ENCODE measurements at regions not wholly inside any gene's neighbourhood (a gene's known extent, or its start where the extent isn't known, plus 50 kb on each side); places are given as distances from the start of the nearest gene placed in this dataset.

GRCh38 chr10:6699336-6699735 is 119.3 kb upstream of the PRKCQ start:
- H3K79me2 ChIP-seq (ENCODE audit: insufficient read depth, low read length): no peaks in the 10 kb centered on the region
- no peaks in the 10 kb centered on the region for H4K20me1 ChIP-seq (ENCODE audit: insufficient read depth, low read length)
- no peak overlapping the region for H3K4me3 ChIP-seq (replicated peaks in 1 of 3; ENCODE audit: insufficient read depth in 1 of 3, low read depth in 2 of 3, low read length in 3 of 3)
- no peaks in the 10 kb centered on the region for H3K4me1 ChIP-seq (ENCODE audit: insufficient read depth, low read length)
- DNase-seq (ENCODE audit: low spot score) (no peak), FAIRE-seq (no peak), ATAC-seq (no peak)
- BruUV-seq (replicated peaks): no TSS peak
- ChIA-PET POLR2A (no interaction called here), CTCF (ENCODE audit: low intra/inter-chr PET ratio, low total read pairs) (no interaction called here)
- TF ChIP-seq ZNF383 (CRISPR knock-in tag; IDR thresholded peaks at IDR 0.05; ENCODE audit: borderline replicate concordance) (no peak), ZNF644 (CRISPR knock-in tag; IDR thresholded peaks at IDR 0.05; ENCODE audit: low read depth) (no peak), IRF9 (CRISPR knock-in tag; IDR thresholded peaks at IDR 0.05; ENCODE audit: borderline replicate concordance) (no peak), ZBTB14 (CRISPR knock-in tag; IDR thresholded peaks at IDR 0.05) (no peak), ZNF749 (CRISPR knock-in tag; IDR thresholded peaks at IDR 0.05; ENCODE audit: borderline replicate concordance) (no peak), BORCS8-MEF2B (CRISPR knock-in tag; IDR thresholded peaks at IDR 0.05) (no peak), TP53 (CRISPR knock-in tag; conservative IDR thresholded peaks at IDR 0.05) (no peak), ZNF205 (CRISPR knock-in tag; IDR thresholded peaks at IDR 0.05) (no peak), ZNF281 (CRISPR knock-in tag; IDR thresholded peaks at IDR 0.05; ENCODE audit: borderline replicate concordance) (no peak), CHD4 (IDR thresholded peaks at IDR 0.05; ENCODE audit: borderline replicate concordance, low read length) (no peak)
- no peaks in the 10 kb centered on the region for H3K9me3 ChIP-seq (ENCODE audit: low read length)
- intact Hi-C loops (cut with micrococcal nuclease; ENCODE audit: unreplicated experiment) (no loop called here), in situ Hi-C loops (cut with HindIII; ENCODE audit: extremely low pct_ligation_motif_present, low pct_unique_long_range_greater_than_20kb) (no loop called here)
- no peak overlapping the region for H3K4me2 ChIP-seq (ENCODE audit: low read depth, low read length)
- H3K9ac ChIP-seq (ENCODE audit: insufficient read depth, low read depth, low read length): no peak overlapping the region
- 63% methylated on average over 4 of the region's 4 CpGs for WGBS (ENCODE audit: low lambda C conversion rate)
- no peaks in the 10 kb centered on the region for H3K27me3 ChIP-seq (ENCODE audit: control insufficient read depth in 1 of 2, insufficient read depth in 2 of 2, low read length in 2 of 2)
- no peak overlapping the region for H2AFZ ChIP-seq (ENCODE audit: low read length)
- no peaks in the 10 kb centered on the region for H3K36me3 ChIP-seq (replicated peaks in 1 of 2; ENCODE audit: control insufficient read depth in 1 of 2, insufficient read depth in 2 of 2, low read length in 2 of 2)
- H3K27ac ChIP-seq (ENCODE audit: extremely low read length, insufficient read depth, low read length): no peak overlapping the region
